H1 (cell line): ENCODE measurements at regions not wholly inside any gene's neighbourhood (a gene's known extent, or its start where the extent isn't known, plus 50 kb on each side); places are given as distances from the start of the nearest gene placed in this dataset.

ENCODE experiments used
- ASH2L ChIP-seq: fragments of 200-600, 300-600 bp; sonication (generic); IDR thresholded peaks from one replicate; pipeline ENCODE4 v1.7.1; 2017; ENCODE audit warnings: low read length
- FOSL1 ChIP-seq: IDR thresholded peaks from 2 replicates; pipeline ENCODE4 v1.6.1; 2011; ENCODE audit warnings: mild to moderate bottlenecking, low read depth, low read length, moderate library complexity; ENCODE audit not compliant: insufficient read depth
- HDAC6 ChIP-seq: IDR thresholded peaks from one replicate; pipeline ENCODE4 v1.7.1; 2012; ENCODE audit warnings: low read depth, mild to moderate bottlenecking, inconsistent platforms, low read length, moderate library complexity
- JUND ChIP-seq: IDR thresholded peaks from 2 replicates; pipeline ENCODE4 v1.6.1; 2011; ENCODE audit warnings: mild to moderate bottlenecking, improper control_type of control experiment, low read length
- NANOG ChIP-seq: IDR thresholded peaks from 2 replicates; pipeline ENCODE4 v1.6.1; 2011; ENCODE audit warnings: low read length, low read depth, mild to moderate bottlenecking, inconsistent platforms; ENCODE audit not compliant: insufficient read depth, poor library complexity, severe bottlenecking
- RXRA ChIP-seq: IDR thresholded peaks from 2 replicates; pipeline ENCODE4 v1.6.1; 2011; ENCODE audit warnings: low read depth, mild to moderate bottlenecking, low read length, moderate library complexity; ENCODE audit not compliant: insufficient read depth
- TEAD4 ChIP-seq: IDR thresholded peaks from 2 replicates; pipeline ENCODE4 v1.6.1; 2012; ENCODE audit warnings: low read depth, low read length, inconsistent platforms, mixed read lengths
- TF ChIP-seq, protein P1 (sequence below): fragments of 300-600 bp; sonication (generic); IDR thresholded peaks from 2 replicates; pipeline ENCODE4 v1.7.1; 2012; ENCODE audit warnings: low read length, moderate library complexity, mild to moderate bottlenecking, inconsistent platforms; ENCODE audit not compliant: insufficient replicate concordance
- TF ChIP-seq, protein P2 (sequence below): IDR thresholded peaks from 2 replicates; pipeline ENCODE4 v1.6.1; 2012; ENCODE audit warnings: inconsistent platforms

DNA sequence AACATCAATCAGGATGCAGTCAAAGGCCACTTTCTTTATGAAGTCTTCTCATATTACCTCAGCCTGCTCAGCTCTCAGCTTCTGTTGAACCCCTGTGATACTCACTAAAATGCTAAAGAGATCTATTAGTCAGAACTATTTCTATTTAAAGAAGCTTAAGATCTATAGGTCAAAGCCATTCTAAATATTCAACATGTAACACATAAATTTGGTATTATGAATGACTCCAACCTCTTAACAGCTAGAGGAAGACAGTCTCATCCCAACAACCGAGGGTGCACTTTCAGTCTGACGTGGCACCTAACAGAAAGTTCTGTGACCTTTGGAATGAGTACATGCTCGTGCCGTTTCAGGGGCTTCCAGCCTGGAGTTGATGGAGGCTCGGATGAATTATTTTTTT, 301.5 kb upstream of the VLDLR start (continued):
- TF ChIP-seq RXRA (no peak), FOSL1 (no peak), TEAD4 (no peak), HDAC6 (no peak), NANOG (no peak), JUND (no peak), ASH2L (no peak)
- TF ChIP-seq, protein P1, sequence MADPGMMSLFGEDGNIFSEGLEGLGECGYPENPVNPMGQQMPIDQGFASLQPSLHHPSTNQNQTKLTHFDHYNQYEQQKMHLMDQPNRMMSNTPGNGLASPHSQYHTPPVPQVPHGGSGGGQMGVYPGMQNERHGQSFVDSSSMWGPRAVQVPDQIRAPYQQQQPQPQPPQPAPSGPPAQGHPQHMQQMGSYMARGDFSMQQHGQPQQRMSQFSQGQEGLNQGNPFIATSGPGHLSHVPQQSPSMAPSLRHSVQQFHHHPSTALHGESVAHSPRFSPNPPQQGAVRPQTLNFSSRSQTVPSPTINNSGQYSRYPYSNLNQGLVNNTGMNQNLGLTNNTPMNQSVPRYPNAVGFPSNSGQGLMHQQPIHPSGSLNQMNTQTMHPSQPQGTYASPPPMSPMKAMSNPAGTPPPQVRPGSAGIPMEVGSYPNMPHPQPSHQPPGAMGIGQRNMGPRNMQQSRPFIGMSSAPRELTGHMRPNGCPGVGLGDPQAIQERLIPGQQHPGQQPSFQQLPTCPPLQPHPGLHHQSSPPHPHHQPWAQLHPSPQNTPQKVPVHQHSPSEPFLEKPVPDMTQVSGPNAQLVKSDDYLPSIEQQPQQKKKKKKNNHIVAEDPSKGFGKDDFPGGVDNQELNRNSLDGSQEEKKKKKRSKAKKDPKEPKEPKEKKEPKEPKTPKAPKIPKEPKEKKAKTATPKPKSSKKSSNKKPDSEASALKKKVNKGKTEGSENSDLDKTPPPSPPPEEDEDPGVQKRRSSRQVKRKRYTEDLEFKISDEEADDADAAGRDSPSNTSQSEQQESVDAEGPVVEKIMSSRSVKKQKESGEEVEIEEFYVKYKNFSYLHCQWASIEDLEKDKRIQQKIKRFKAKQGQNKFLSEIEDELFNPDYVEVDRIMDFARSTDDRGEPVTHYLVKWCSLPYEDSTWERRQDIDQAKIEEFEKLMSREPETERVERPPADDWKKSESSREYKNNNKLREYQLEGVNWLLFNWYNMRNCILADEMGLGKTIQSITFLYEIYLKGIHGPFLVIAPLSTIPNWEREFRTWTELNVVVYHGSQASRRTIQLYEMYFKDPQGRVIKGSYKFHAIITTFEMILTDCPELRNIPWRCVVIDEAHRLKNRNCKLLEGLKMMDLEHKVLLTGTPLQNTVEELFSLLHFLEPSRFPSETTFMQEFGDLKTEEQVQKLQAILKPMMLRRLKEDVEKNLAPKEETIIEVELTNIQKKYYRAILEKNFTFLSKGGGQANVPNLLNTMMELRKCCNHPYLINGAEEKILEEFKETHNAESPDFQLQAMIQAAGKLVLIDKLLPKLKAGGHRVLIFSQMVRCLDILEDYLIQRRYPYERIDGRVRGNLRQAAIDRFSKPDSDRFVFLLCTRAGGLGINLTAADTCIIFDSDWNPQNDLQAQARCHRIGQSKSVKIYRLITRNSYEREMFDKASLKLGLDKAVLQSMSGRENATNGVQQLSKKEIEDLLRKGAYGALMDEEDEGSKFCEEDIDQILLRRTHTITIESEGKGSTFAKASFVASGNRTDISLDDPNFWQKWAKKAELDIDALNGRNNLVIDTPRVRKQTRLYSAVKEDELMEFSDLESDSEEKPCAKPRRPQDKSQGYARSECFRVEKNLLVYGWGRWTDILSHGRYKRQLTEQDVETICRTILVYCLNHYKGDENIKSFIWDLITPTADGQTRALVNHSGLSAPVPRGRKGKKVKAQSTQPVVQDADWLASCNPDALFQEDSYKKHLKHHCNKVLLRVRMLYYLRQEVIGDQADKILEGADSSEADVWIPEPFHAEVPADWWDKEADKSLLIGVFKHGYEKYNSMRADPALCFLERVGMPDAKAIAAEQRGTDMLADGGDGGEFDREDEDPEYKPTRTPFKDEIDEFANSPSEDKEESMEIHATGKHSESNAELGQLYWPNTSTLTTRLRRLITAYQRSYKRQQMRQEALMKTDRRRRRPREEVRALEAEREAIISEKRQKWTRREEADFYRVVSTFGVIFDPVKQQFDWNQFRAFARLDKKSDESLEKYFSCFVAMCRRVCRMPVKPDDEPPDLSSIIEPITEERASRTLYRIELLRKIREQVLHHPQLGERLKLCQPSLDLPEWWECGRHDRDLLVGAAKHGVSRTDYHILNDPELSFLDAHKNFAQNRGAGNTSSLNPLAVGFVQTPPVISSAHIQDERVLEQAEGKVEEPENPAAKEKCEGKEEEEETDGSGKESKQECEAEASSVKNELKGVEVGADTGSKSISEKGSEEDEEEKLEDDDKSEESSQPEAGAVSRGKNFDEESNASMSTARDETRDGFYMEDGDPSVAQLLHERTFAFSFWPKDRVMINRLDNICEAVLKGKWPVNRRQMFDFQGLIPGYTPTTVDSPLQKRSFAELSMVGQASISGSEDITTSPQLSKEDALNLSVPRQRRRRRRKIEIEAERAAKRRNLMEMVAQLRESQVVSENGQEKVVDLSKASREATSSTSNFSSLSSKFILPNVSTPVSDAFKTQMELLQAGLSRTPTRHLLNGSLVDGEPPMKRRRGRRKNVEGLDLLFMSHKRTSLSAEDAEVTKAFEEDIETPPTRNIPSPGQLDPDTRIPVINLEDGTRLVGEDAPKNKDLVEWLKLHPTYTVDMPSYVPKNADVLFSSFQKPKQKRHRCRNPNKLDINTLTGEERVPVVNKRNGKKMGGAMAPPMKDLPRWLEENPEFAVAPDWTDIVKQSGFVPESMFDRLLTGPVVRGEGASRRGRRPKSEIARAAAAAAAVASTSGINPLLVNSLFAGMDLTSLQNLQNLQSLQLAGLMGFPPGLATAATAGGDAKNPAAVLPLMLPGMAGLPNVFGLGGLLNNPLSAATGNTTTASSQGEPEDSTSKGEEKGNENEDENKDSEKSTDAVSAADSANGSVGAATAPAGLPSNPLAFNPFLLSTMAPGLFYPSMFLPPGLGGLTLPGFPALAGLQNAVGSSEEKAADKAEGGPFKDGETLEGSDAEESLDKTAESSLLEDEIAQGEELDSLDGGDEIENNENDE, result no peak
- TF ChIP-seq, protein P2, sequence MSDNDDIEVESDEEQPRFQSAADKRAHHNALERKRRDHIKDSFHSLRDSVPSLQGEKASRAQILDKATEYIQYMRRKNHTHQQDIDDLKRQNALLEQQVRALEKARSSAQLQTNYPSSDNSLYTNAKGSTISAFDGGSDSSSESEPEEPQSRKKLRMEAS, result no peak
